HepG2 (cell line): ENCODE measurements at regions not wholly inside any gene's neighbourhood (a gene's known extent, or its start where the extent isn't known, plus 50 kb on each side); places are given as distances from the start of the nearest gene placed in this dataset.
A peak's percentile ranks its signal among the peaks of the same experiment; 100 is the strongest.

Experiments
- ATAC-seq: fragments of 200-7000 bp; cut with Tn5 transposase; 3 replicates; pipeline ENCODE4 v1.9.1; 2020; ENCODE audit warnings: mild to moderate bottlenecking, moderate library complexity
- BruUV-seq: library from RNA; stranded (reverse); fragments of 400-500 nt; replicated peaks from 2 replicates; lab custom pipeline; 2021; lab: Mats Ljungman, UMichigan
- CTCF ChIA-PET: fragments of 300-600 bp; formaldehyde crosslinking; extraction: SDS; loops from one replicate; lab custom pipeline; 2021; ENCODE audit warnings: low total read pairs, inconsistent platforms, low intra/inter-chr PET ratio; lab: Yijun Ruan, JAX
- POLR2A ChIA-PET: fragments of 350-600 bp; sonication (Branson Sonifier 250); formaldehyde crosslinking; loops from one replicate; lab custom pipeline; 2020; ENCODE audit warnings: antibody characterized with exemption, inconsistent platforms; lab: Yijun Ruan, JAX
- DNase-seq: peaks from one replicate; pipeline ENCODE4 v3.0.0-alpha.2; 2015; ENCODE audit warnings: low spot score
- FAIRE-seq: peaks from 3 replicates; lab custom pipeline; 2011; peaks lifted over from hg19 to GRCh38; lab: Jason Lieb, UNC
- H2AFZ ChIP-seq: one replicate; pipeline ENCODE4 v1.6.1; 2011; ENCODE audit warnings: low read length, inconsistent platforms
- H3K27ac ChIP-seq: fragments of 300-600 bp; 3 replicates; pipeline ENCODE4 v1.8.0; 2011; ENCODE audit warnings: mixed run types, mild to moderate bottlenecking, mixed read lengths, low read length, inconsistent platforms; ENCODE audit not compliant: insufficient read depth; ENCODE audit errors: extremely low read length
- H3K27me3 ChIP-seq, 2 experiments: fragments of 200-600 bp in 1 of 2; 2 replicates in 1 of 2; 3 replicates in 1 of 2; pipeline versions ENCODE4 v1.6.0 to v1.8.0; 2011; ENCODE audit warnings: low read length in 2 of 2, mild to moderate bottlenecking in 2 of 2, moderate library complexity in 2 of 2, inconsistent platforms in 1 of 2; ENCODE audit not compliant: insufficient read depth in 2 of 2, control insufficient read depth in 1 of 2
- H3K36me3 ChIP-seq, 2 experiments: fragments of 200-600 bp in 1 of 2; replicated peaks in 1 of 2; 2 replicates in 1 of 2; 3 replicates in 1 of 2; pipeline versions ENCODE4 v1.5.1 to v1.8.0; 2011; ENCODE audit warnings: low read length in 2 of 2, inconsistent platforms in 1 of 2; ENCODE audit not compliant: insufficient read depth in 2 of 2, control insufficient read depth in 1 of 2
- H3K4me1 ChIP-seq: 2 replicates; pipeline ENCODE4 v1.5.1; 2012; ENCODE audit warnings: low read length, inconsistent platforms; ENCODE audit not compliant: insufficient read depth
- H3K4me2 ChIP-seq: 2 replicates; pipeline ENCODE4 v1.6.0; 2011; ENCODE audit warnings: low read depth, low read length, inconsistent platforms
- H3K4me3 ChIP-seq, 3 experiments: fragments of 200-600 bp in 1 of 3; sonication (generic), shearing (Covaris generic) in 1 of 3; replicated peaks in 1 of 3; 2 replicates each; pipeline ENCODE4 v1.5.1; 2011 to 2016; ENCODE audit warnings: low read length in 3 of 3, inconsistent platforms in 2 of 3, low read depth in 2 of 3, mild to moderate bottlenecking in 2 of 3, control low read depth in 1 of 3, mixed read lengths in 1 of 3; ENCODE audit not compliant: insufficient read depth in 1 of 3
- H3K79me2 ChIP-seq: one replicate; pipeline ENCODE4 v1.6.1; 2011; ENCODE audit warnings: low read length, inconsistent platforms; ENCODE audit not compliant: insufficient read depth
- H3K9ac ChIP-seq: 2 replicates; pipeline ENCODE4 v1.6.0; 2011; ENCODE audit warnings: mild to moderate bottlenecking, low read depth, low read length, inconsistent platforms; ENCODE audit not compliant: insufficient read depth
- H3K9me3 ChIP-seq: 2 replicates; pipeline ENCODE4 v1.5.1; 2012; ENCODE audit warnings: mild to moderate bottlenecking, low read length
- H4K20me1 ChIP-seq: 2 replicates; pipeline ENCODE4 v1.6.0; 2011; ENCODE audit warnings: inconsistent platforms, mild to moderate bottlenecking, low read length, moderate library complexity; ENCODE audit not compliant: insufficient read depth
- AGO2 ChIP-seq: fragments of 200-400 bp; formaldehyde crosslinking; optimal IDR thresholded peaks from 2 replicates; pipeline ENCODE3; 2017; ENCODE audit warnings: mild to moderate bottlenecking, low read depth, low read length, moderate library complexity
- ASH2L ChIP-seq: fragments of 300-600, 200-600 bp; sonication (generic); IDR thresholded peaks from 2 replicates; pipeline ENCODE4 v1.7.0; 2017; ENCODE audit warnings: low read depth, mild to moderate bottlenecking, moderate library complexity, mixed read lengths, low read length; ENCODE audit not compliant: insufficient read length
- FIP1L1 ChIP-seq: fragments of 200-400 bp; formaldehyde crosslinking; IDR thresholded peaks from 2 replicates; pipeline ENCODE4 v1.6.1; 2018; ENCODE audit warnings: low read depth, mild to moderate bottlenecking, low read length, moderate library complexity, borderline replicate concordance; ENCODE audit not compliant: insufficient read depth
- HNF4G ChIP-seq, 2 experiments: sonication (generic) in 1 of 2; formaldehyde crosslinking in 1 of 2; IDR thresholded peaks; 2 replicates each; pipeline versions ENCODE4 v1.4.0 to v1.6.1; 2011 to 2020; ENCODE audit warnings: borderline replicate concordance in 2 of 2, low read depth in 2 of 2, mild to moderate bottlenecking in 2 of 2, low read length in 1 of 2, missing genetic modification reagents in 1 of 2, moderate library complexity in 1 of 2
- MED1 ChIP-seq: sonication (generic); formaldehyde crosslinking; IDR thresholded peaks from 2 replicates; pipeline ENCODE4 v1.4.0; 2020; ENCODE audit warnings: missing genetic modification reagents
- MYNN ChIP-seq: sonication (generic); formaldehyde crosslinking; IDR thresholded peaks from 2 replicates; pipeline ENCODE4 v1.4.0; 2020; ENCODE audit warnings: mild to moderate bottlenecking, low read depth, missing genetic modification reagents
- ZBTB46 ChIP-seq: sonication (generic); formaldehyde crosslinking; IDR thresholded peaks from 2 replicates; pipeline ENCODE4 v1.4.0; 2020; ENCODE audit warnings: mild to moderate bottlenecking, missing genetic modification reagents, borderline replicate concordance
- ZNF317 ChIP-seq: sonication (generic); formaldehyde crosslinking; IDR thresholded peaks from 2 replicates; pipeline ENCODE4 v1.5.0; 2020; ENCODE audit warnings: mild to moderate bottlenecking, missing genetic modification reagents
- ZNF414 ChIP-seq: sonication (generic); formaldehyde crosslinking; IDR thresholded peaks from 2 replicates; pipeline ENCODE4 v1.5.0; 2020; ENCODE audit warnings: missing genetic modification reagents
- ZNF530 ChIP-seq: sonication (generic); formaldehyde crosslinking; IDR thresholded peaks from 2 replicates; pipeline ENCODE4 v1.5.0; 2020; ENCODE audit warnings: low read depth, mild to moderate bottlenecking, missing genetic modification reagents
- ZNF737 ChIP-seq: sonication (generic); formaldehyde crosslinking; IDR thresholded peaks from 2 replicates; pipeline ENCODE4 v1.5.0; 2020; ENCODE audit warnings: missing genetic modification reagents, mild to moderate bottlenecking, borderline replicate concordance
- WGBS: methylation state at CpG from one replicate; pipeline ENCODE4 v1.1.6; 2017; ENCODE audit warnings: low lambda C conversion rate; 5-methylcytosine and 5-hydroxymethylcytosine counted together
- in situ Hi-C: cut with HindIII; loops from 2 replicates; pipeline ENCODE4 v1.10.0; 2017; ENCODE audit warnings: low pct_unique_long_range_greater_than_20kb; ENCODE audit not compliant: extremely low pct_ligation_motif_present
- intact Hi-C: fragments of 100-400 bp; cut with micrococcal nuclease; formaldehyde crosslinking; loops from one replicate; pipeline ENCODE4 v1.10.0; 2022; ENCODE audit not compliant: unreplicated experiment
- TF ChIP-seq, protein P1 (sequence below): sonication (generic); formaldehyde crosslinking; IDR thresholded peaks from 2 replicates; pipeline ENCODE4 v1.4.0; 2020; ENCODE audit warnings: low read depth, mild to moderate bottlenecking, missing genetic modification reagents
- TF ChIP-seq, protein P2 (sequence below): sonication (generic); formaldehyde crosslinking; IDR thresholded peaks from 2 replicates; pipeline ENCODE4 v1.4.0; 2020; ENCODE audit warnings: missing genetic modification reagents
- TF ChIP-seq, protein P3 (sequence below): sonication (generic); formaldehyde crosslinking; IDR thresholded peaks from 2 replicates; pipeline ENCODE4 v1.8.1; 2023; ENCODE audit warnings: mild to moderate bottlenecking, missing genetic modification reagents, borderline replicate concordance
- TF ChIP-seq, protein P4 (sequence below): sonication (generic); formaldehyde crosslinking; IDR thresholded peaks from 2 replicates; pipeline ENCODE4 v1.8.0; 2023; ENCODE audit warnings: mild to moderate bottlenecking, missing genetic modification reagents

DNA sequence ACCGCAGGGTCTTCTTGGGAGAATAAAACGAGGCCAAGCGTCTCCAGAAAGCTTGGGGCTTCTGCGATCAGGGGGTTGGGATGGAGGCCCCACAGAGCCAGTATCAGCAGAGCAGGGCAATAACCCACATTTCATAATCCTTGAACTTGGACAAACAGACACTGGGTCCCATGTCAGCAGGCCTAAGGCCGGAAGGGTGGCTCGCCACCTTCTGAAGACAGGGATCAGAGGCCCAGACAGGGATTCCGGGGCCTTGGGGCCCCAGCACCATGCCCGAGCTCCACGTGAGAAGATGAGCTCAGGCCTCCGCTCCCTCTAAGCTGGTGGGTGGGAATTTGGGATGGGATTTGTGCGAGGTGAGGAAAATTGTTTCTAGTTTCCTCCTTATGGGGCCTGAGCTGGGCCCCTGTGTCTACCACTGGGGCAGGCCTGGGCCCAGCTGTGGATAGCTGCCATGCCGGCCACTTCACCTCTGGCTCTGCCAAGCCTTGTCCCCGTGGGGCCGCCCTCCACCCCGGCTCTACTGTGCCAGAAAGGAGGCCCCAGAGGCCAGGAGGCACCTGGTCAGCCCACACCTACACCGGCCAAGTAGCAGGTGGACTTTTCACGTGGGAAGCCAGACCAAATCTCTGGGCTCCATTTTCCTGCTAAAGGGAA lies 67.2 kb upstream of the DLK1 start (continued):
- TF ChIP-seq ASH2L (no peak), ZNF737 (no peak), ZNF414 (CRISPR knock-in tag) (no peak), ZNF317 (CRISPR knock-in tag) (no peak), ZBTB46 (no peak), MED1 (CRISPR knock-in tag) (peak; percentile 40; the same call in 1 of the 2 replicates), HNF4G (IDR thresholded peaks at IDR 0.05; ENCODE audit: borderline replicate concordance, low read depth, low read length) (peak; percentile 31; the same call in 1 of the 2 replicates), HNF4G (CRISPR knock-in tag; IDR thresholded peaks at IDR 0.05; ENCODE audit: borderline replicate concordance, low read depth) (no peak)

DNA sequence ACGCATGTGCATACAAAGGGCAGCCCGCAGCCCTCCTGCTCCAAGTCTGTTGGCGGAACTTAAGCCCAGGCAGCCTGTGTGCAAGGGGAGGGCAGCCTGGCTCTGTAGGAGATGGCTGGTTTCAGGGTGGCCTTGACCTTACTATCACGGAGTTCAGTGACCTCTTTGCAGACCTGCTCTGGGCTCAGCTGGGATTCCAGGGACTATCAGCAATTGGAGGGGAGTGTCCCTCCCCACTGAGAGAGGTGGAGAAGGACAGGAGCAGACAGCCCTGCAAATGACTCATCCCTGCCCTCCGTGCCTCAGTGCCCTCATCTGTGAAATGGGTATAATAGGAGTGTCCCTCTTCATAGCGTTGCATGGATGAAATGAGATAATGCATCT lies 66.2 kb upstream of the DLK1 start:
- H3K9me3 ChIP-seq = no peaks in the 10 kb centered on the region
- peak; percentile 21 for ATAC-seq
- H3K27ac ChIP-seq = no peak overlapping the region
- BruUV-seq = no TSS peak
- 58% methylated on average over 4 of the region's 6 CpGs for WGBS
- H4K20me1 ChIP-seq = no peaks in the 10 kb centered on the region
- peak; percentile 76 for DNase-seq
- CTCF ChIA-PET = no interaction called here
- in situ Hi-C loops = loop anchor here (10.0 kb wide), 1 partner anchor 154 kb away; no protein-coding TSS in a partner anchor
- POLR2A ChIA-PET = interaction anchor here (1.6 to 2.0 kb wide), 2 partner anchors 17 to 156 kb away, joined by 7 to 11 read pairs; no protein-coding TSS in a partner anchor
- peak; percentile 81 for FAIRE-seq
- H3K36me3 ChIP-seq = no peaks in the 10 kb centered on the region
- no peak overlapping the region for H2AFZ ChIP-seq
- no peak overlapping the region for H3K4me2 ChIP-seq
- H3K9ac ChIP-seq = no peak overlapping the region
- intact Hi-C loops = loop anchor here (10.0 kb wide), 2 partner anchors 154 to 974 kb away; no protein-coding TSS in a partner anchor
- no peaks in the 10 kb centered on the region for H3K79me2 ChIP-seq
- peaks cover 84% of the 10 kb centered on the region for H3K4me1 ChIP-seq
- H3K27me3 ChIP-seq = peaks cover 0 to 7% of the 10 kb centered on the region in 2 experiments; a peak in 3 of 5 replicates
- H3K4me3 ChIP-seq = no peak overlapping the region
- TF ChIP-seq, protein P1, sequence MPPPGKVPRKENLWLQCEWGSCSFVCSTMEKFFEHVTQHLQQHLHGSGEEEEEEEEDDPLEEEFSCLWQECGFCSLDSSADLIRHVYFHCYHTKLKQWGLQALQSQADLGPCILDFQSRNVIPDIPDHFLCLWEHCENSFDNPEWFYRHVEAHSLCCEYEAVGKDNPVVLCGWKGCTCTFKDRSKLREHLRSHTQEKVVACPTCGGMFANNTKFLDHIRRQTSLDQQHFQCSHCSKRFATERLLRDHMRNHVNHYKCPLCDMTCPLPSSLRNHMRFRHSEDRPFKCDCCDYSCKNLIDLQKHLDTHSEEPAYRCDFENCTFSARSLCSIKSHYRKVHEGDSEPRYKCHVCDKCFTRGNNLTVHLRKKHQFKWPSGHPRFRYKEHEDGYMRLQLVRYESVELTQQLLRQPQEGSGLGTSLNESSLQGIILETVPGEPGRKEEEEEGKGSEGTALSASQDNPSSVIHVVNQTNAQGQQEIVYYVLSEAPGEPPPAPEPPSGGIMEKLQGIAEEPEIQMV (CRISPR knock-in tag) = no peak
- no peak for TF ChIP-seq MYNN (CRISPR knock-in tag)
- TF ChIP-seq, protein P2, sequence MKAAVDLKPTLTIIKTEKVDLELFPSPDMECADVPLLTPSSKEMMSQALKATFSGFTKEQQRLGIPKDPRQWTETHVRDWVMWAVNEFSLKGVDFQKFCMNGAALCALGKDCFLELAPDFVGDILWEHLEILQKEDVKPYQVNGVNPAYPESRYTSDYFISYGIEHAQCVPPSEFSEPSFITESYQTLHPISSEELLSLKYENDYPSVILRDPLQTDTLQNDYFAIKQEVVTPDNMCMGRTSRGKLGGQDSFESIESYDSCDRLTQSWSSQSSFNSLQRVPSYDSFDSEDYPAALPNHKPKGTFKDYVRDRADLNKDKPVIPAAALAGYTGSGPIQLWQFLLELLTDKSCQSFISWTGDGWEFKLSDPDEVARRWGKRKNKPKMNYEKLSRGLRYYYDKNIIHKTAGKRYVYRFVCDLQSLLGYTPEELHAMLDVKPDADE (CRISPR knock-in tag) = no peak
- TF ChIP-seq, protein P3, sequence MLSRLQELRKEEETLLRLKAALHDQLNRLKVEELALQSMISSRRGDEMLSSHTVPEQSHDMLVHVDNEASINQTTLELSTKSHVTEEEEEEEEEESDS (CRISPR knock-in tag) = no peak
- TF ChIP-seq FIP1L1 = no peak
- TF ChIP-seq ZNF530 (CRISPR knock-in tag) = no peak
- TF ChIP-seq AGO2 = no peak
- TF ChIP-seq, protein P4, sequence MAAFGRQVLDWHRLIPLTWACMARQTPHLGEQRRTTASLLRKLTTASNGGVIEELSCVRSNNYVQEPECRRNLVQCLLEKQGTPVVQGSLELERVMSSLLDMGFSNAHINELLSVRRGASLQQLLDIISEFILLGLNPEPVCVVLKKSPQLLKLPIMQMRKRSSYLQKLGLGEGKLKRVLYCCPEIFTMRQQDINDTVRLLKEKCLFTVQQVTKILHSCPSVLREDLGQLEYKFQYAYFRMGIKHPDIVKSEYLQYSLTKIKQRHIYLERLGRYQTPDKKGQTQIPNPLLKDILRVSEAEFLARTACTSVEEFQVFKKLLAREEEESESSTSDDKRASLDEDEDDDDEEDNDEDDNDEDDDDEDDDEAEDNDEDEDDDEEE (CRISPR knock-in tag) = no peak
